Lower leg skin (tissue), 4 donors: ENCODE measurements at regions not wholly inside any gene's neighbourhood (a gene's known extent, or its start where the extent isn't known, plus 50 kb on each side); places are given as distances from the start of the nearest gene placed in this dataset.

Experiments used
- DNase-seq, 2 donors: peaks; one replicate each; pipeline ENCODE4 v3.0.0-alpha.2; 2019; ENCODE audit warnings: low spot score in 2 of 2
- H3K4me3 ChIP-seq: fragments of 200-600 bp; sonication (generic); 2 replicates; pipeline ENCODE4 v1.5.1; 2017; ENCODE audit warnings: mild to moderate bottlenecking, low read depth; ENCODE audit not compliant: poor library complexity, severe bottlenecking
- CTCF ChIP-seq, 3 donors: fragments of 450-650 bp; IDR thresholded peaks; one replicate each; pipeline ENCODE4 v1.5.1; 2016; ENCODE audit warnings: antibody characterized with exemption in 3 of 3, mild to moderate bottlenecking in 3 of 3, moderate library complexity in 2 of 3
- POLR2A ChIP-seq, 2 donors: fragments of 450-650 bp; IDR thresholded peaks; one replicate each; pipeline ENCODE4 v1.6.1; 2016 to 2017; ENCODE audit warnings: antibody characterized with exemption in 2 of 2, mild to moderate bottlenecking in 1 of 2, moderate library complexity in 1 of 2
- WGBS, 2 donors: methylation state at CpG; one replicate each; pipeline ENCODE4 v1.1.5; 2018; 5-methylcytosine and 5-hydroxymethylcytosine counted together
- intact Hi-C: fragments of 100-400 bp; cut with DNase I; formaldehyde crosslinking; loops from one replicate; pipeline ENCODE4 v1.15.0; 2023; ENCODE audit warnings: low total_unique reads

GRCh38 chr12:132385923-132386751, 56.7 kb upstream of the GALNT9 start:
- TF ChIP-seq CTCF (IDR thresholded peaks at IDR 0.05) (no peak), POLR2A (IDR thresholded peaks at IDR 0.05) (no peak)
- WGBS, 2 donors: 43 to 44% methylated on average over 26 to 36 of the region's 36 CpGs
- intact Hi-C loops: no loop called here
- H3K4me3 ChIP-seq: no peak overlapping the region
- DNase-seq: no peak

GRCh38 chr12:132384916-132385774, 55.8 kb upstream of the GALNT9 start:
- intact Hi-C loops: no loop called here

GRCh38 chr12:132380641-132381040, 51.3 kb upstream of the GALNT9 start:
- TF ChIP-seq POLR2A (IDR thresholded peaks at IDR 0.05): no peak
- TF ChIP-seq CTCF (IDR thresholded peaks at IDR 0.05): no peak
- intact Hi-C loops: no loop called here
- WGBS, 2 donors: 35 to 40% methylated on average over 3 of the region's 3 CpGs
- no peak overlapping the region for H3K4me3 ChIP-seq
- no peak for DNase-seq

More at GRCh38 chr12:132384916-132385774, 55.8 kb upstream of the GALNT9 start:
- TF ChIP-seq CTCF (IDR thresholded peaks at IDR 0.05) (no peak), POLR2A (IDR thresholded peaks at IDR 0.05) (no peak)
- no peak for DNase-seq
- H3K4me3 ChIP-seq: no peak overlapping the region
- 28 to 40% methylated on average over 25 of the region's 25 CpGs for WGBS, 2 donors

GRCh38 chr12:132379996-132380395, 50.6 kb upstream of the GALNT9 start:
- no peak overlapping the region for H3K4me3 ChIP-seq
- intact Hi-C loops: no loop called here
- DNase-seq: no peak
- WGBS, 2 donors: 76 to 85% methylated on average over 25 of the region's 25 CpGs
- TF ChIP-seq CTCF (IDR thresholded peaks at IDR 0.05) (no peak), POLR2A (IDR thresholded peaks at IDR 0.05) (no peak)

GRCh38 chr12:132379576-132379975, 50.2 kb upstream of the GALNT9 start:
- H3K4me3 ChIP-seq: no peak overlapping the region
- no peak for TF ChIP-seq CTCF (IDR thresholded peaks at IDR 0.05)
- TF ChIP-seq POLR2A (IDR thresholded peaks at IDR 0.05): no peak
- DNase-seq: no peak
- 84 to 87% methylated on average over 16 to 24 of the region's 24 CpGs for WGBS, 2 donors
- intact Hi-C loops: no loop called here
